OCI-LY3 (cell line): ENCODE measurements at regions not wholly inside any gene's neighbourhood (a gene's known extent, or its start where the extent isn't known, plus 50 kb on each side); places are given as distances from the start of the nearest gene placed in this dataset.

Experiments used
- H2AFZ ChIP-seq: fragments of 200-600, 300-600 bp; shearing (Covaris generic); 2 replicates; pipeline ENCODE4 v1.6.0; 2014; ENCODE audit warnings: antibody characterized with exemption, low read depth, low read length
- H3K27ac ChIP-seq: fragments of 200-600, 300-600 bp; sonication (generic); 2 replicates; pipeline ENCODE4 v1.5.1; 2014; ENCODE audit warnings: mild to moderate bottlenecking, low read length, moderate library complexity, mixed read lengths
- H3K27me3 ChIP-seq: fragments of 200-600, 300-600 bp; sonication (generic); 2 replicates; pipeline ENCODE4 v1.6.1; 2014; ENCODE audit warnings: low read depth, low read length, mixed read lengths
- H3K36me3 ChIP-seq: fragments of 200-600, 300-600 bp; sonication (generic); replicated peaks from 2 replicates; pipeline ENCODE3; 2014; ENCODE audit warnings: low read depth, low read length, mixed read lengths
- H3K4me1 ChIP-seq: fragments of 300-600, 200-600 bp; sonication (generic); 2 replicates; pipeline ENCODE4 v1.6.1; 2014; ENCODE audit warnings: low read length, mixed read lengths
- H3K4me2 ChIP-seq: fragments of 200-600, 300-600 bp; sonication (generic); 2 replicates; pipeline ENCODE4 v1.6.1; 2014; ENCODE audit warnings: low read length, mixed read lengths
- H3K4me3 ChIP-seq: fragments of 300-600, 200-600 bp; sonication (generic); 2 replicates; pipeline ENCODE4 v1.5.1; 2014; ENCODE audit warnings: antibody characterized with exemption, mild to moderate bottlenecking, low read length, moderate library complexity
- H3K79me2 ChIP-seq: fragments of 300-600, 200-600 bp; shearing (Covaris generic); 2 replicates; pipeline ENCODE4 v1.6.1; 2014; ENCODE audit warnings: mild to moderate bottlenecking, low read length, mixed read lengths
- H3K9ac ChIP-seq: fragments of 300-600, 200-600 bp; shearing (Covaris generic); 2 replicates; pipeline ENCODE4 v1.6.0; 2014; ENCODE audit warnings: mild to moderate bottlenecking, low read length, moderate library complexity
- H3K9me3 ChIP-seq: fragments of 200-600, 300-600 bp; shearing (Covaris generic); 2 replicates; pipeline ENCODE4 v1.6.1; 2014; ENCODE audit warnings: low read length, mixed read lengths; ENCODE audit not compliant: insufficient read depth
- H4K20me1 ChIP-seq: fragments of 200-600, 300-600 bp; sonication (generic); 2 replicates; pipeline ENCODE4 v1.6.1; 2016; ENCODE audit warnings: low read length, mixed read lengths; ENCODE audit not compliant: insufficient read depth
- CTCF ChIP-seq: fragments of 200-600, 300-600 bp; sonication (generic); IDR thresholded peaks from 2 replicates; pipeline ENCODE4 v1.5.1; 2014; ENCODE audit warnings: antibody characterized with exemption, low read length, low read depth
- EZH2phosphoT487 ChIP-seq: fragments of 200-600 bp; shearing (Covaris generic); IDR thresholded peaks from 2 replicates; pipeline ENCODE4 v1.6.1; 2018; ENCODE audit warnings: antibody characterized with exemption, mixed run types, low read depth

- peaks cover 8% of the 10 kb centered on the region for H3K4me1 ChIP-seq
- no peaks in the 10 kb centered on the region for H3K9me3 ChIP-seq
- no peak for TF ChIP-seq EZH2phosphoT487
- no peak for TF ChIP-seq CTCF
- H3K36me3 ChIP-seq = no peaks in the 10 kb centered on the region
- H2AFZ ChIP-seq = no peak overlapping the region
- no peaks in the 10 kb centered on the region for H3K27me3 ChIP-seq
- no peak overlapping the region for H3K9ac ChIP-seq
- H3K27ac ChIP-seq = no peak overlapping the region
- no peaks in the 10 kb centered on the region for H3K79me2 ChIP-seq
- no peaks in the 10 kb centered on the region for H4K20me1 ChIP-seq
- no peak overlapping the region for H3K4me3 ChIP-seq
- H3K4me2 ChIP-seq = no peak overlapping the region
Measured at GRCh38 chr12:25694072-25694471, 141.0 kb upstream of the LMNTD1 start.

- no peak overlapping the region for H2AFZ ChIP-seq
- no peak overlapping the region for H3K4me3 ChIP-seq
- TF ChIP-seq CTCF (no peak), EZH2phosphoT487 (no peak)
- H3K9ac ChIP-seq = no peak overlapping the region
- H3K4me2 ChIP-seq = no peak overlapping the region
- no peak overlapping the region for H3K27ac ChIP-seq
- H3K27me3 ChIP-seq = no peaks in the 10 kb centered on the region
- no peaks in the 10 kb centered on the region for H4K20me1 ChIP-seq
- H3K79me2 ChIP-seq = no peaks in the 10 kb centered on the region
- no peaks in the 10 kb centered on the region for H3K36me3 ChIP-seq
- peaks cover 8% of the 10 kb centered on the region for H3K4me1 ChIP-seq
- H3K9me3 ChIP-seq = no peaks in the 10 kb centered on the region
Measured at GRCh38 chr12:25695574-25695973, 142.5 kb upstream of the LMNTD1 start.

DNA sequence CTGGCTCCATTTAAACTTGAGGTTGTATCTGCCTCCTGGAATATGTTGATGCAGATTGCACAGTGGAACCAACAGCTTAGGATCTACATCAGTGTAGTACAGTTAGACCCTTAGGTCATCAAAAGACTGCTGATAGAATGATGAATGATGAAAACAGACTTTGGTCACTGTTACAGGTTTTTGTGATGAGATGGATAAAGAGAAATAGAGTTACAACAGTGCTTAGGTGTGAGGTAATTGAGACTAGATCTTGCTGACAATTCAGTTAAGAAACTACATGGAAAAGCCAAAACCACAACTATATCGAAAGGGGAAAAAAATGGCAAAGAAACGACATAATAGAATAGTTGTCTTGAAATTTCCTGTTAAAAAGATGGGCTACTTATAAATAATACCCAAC, 145.7 kb upstream of the LMNTD1 start:
- no peak for TF ChIP-seq EZH2phosphoT487
- TF ChIP-seq CTCF = no peak
- Histone ChIP-seq H3K9ac (no peak overlapping the region), H4K20me1 (no peaks in the 10 kb centered on the region), H3K4me1 (peaks cover 8% of the 10 kb centered on the region), H3K9me3 (no peaks in the 10 kb centered on the region), H3K27ac (no peak overlapping the region), H3K4me2 (no peak overlapping the region), H3K79me2 (no peaks in the 10 kb centered on the region), H3K36me3 (no peaks in the 10 kb centered on the region), H2AFZ (no peak overlapping the region), H3K27me3 (no peaks in the 10 kb centered on the region), H3K4me3 (no peak overlapping the region)

- Histone ChIP-seq H3K9me3 (no peaks in the 10 kb centered on the region), H3K27me3 (no peaks in the 10 kb centered on the region), H4K20me1 (no peaks in the 10 kb centered on the region), H3K4me1 (peaks cover 8% of the 10 kb centered on the region), H3K27ac (no peak overlapping the region), H3K4me2 (no peak overlapping the region), H3K36me3 (no peaks in the 10 kb centered on the region), H3K9ac (no peak overlapping the region), H3K4me3 (no peak overlapping the region), H2AFZ (no peak overlapping the region), H3K79me2 (no peaks in the 10 kb centered on the region)
- TF ChIP-seq CTCF (no peak), EZH2phosphoT487 (no peak)
Measured at GRCh38 chr12:25699454-25699853, 146.4 kb upstream of the LMNTD1 start.
